Fibroblast of pulmonary artery (primary cell): ENCODE measurements at regions not wholly inside any gene's neighbourhood (a gene's known extent, or its start where the extent isn't known, plus 50 kb on each side); places are given as distances from the start of the nearest gene placed in this dataset.

Experiments used
- DNase-seq: peaks from one replicate; pipeline ENCODE4 v3.0.0-alpha.2; 2010; ENCODE audit warnings: low read depth
- H3K4me3 ChIP-seq: replicated peaks from 2 replicates; pipeline ENCODE4 v1.5.1; 2011; ENCODE audit warnings: low read depth, mild to moderate bottlenecking, control low read depth, low read length, moderate library complexity
- TF ChIP-seq, protein P1 (sequence below): IDR thresholded peaks from 2 replicates; pipeline ENCODE4 v1.5.1; 2011; ENCODE audit warnings: mild to moderate bottlenecking, control low read depth, low read length, inconsistent platforms; ENCODE audit errors: missing control alignments

DNA sequence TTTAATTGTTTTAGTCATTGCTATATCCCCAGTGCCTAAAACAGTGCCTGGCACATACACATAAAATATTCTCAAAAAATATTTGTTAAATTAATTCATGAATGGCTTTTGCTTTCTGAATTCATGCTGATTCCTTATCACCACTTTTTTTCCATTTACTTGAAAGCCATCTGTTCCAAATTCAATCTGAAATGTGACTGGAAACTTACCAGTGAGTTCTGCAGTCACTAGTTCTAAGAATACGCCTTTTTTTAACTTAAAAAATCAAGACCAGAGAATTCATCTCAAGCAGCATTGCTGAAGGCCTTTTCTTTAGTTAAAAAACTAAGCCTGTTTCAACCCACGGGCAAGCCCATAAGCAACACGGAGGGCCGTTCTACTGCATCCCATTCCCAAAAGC, 114.0 kb upstream of the ERCC4 start:
- no peak overlapping the region for H3K4me3 ChIP-seq
- DNase-seq, result no peak
- TF ChIP-seq, protein P1, sequence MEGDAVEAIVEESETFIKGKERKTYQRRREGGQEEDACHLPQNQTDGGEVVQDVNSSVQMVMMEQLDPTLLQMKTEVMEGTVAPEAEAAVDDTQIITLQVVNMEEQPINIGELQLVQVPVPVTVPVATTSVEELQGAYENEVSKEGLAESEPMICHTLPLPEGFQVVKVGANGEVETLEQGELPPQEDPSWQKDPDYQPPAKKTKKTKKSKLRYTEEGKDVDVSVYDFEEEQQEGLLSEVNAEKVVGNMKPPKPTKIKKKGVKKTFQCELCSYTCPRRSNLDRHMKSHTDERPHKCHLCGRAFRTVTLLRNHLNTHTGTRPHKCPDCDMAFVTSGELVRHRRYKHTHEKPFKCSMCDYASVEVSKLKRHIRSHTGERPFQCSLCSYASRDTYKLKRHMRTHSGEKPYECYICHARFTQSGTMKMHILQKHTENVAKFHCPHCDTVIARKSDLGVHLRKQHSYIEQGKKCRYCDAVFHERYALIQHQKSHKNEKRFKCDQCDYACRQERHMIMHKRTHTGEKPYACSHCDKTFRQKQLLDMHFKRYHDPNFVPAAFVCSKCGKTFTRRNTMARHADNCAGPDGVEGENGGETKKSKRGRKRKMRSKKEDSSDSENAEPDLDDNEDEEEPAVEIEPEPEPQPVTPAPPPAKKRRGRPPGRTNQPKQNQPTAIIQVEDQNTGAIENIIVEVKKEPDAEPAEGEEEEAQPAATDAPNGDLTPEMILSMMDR, result no peak

DNA sequence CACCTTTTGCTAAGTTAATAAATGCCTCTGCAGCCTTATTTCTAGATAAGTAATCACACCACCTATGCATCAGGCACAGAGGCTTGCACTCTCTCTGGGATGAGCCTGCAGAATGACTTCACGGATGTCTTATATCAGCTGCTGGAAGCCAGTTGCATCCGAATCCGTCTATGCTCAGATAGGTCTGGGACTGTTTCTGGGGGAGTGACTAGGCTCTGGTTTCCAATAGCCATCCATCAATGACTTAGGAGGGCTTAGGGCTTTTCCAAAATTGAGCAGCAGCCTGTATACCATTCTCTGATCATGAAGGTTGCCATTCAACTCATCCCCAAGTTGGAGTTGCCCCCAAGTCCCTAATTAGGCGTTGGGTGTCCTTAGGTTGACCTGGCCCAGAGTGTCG, 113.3 kb upstream of the ERCC4 start:
- H3K4me3 ChIP-seq, result no peak overlapping the region
- TF ChIP-seq, protein P1, result no peak
- no peak for DNase-seq

DNA sequence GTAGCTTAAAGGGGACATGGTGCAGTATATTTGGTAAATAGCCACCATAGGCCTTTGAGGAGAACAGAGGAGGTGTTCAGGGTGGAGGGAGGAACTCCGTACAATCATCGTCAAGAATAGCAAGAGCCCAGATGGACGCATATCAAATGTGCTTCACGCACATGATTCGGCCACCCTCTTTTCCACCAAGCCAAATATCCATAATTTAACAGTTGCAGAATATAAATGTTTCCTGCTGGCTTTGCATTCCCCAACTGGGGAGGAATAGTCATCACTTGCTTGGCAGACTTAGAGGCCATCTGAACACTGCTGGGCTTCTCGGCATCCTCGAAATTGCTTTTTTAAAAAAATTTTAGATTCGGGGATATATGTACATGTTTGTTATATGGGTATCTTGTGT, 111.9 kb upstream of the ERCC4 start:
- H3K4me3 ChIP-seq, result no peak overlapping the region
- TF ChIP-seq, protein P1, result no peak
- no peak for DNase-seq

DNA sequence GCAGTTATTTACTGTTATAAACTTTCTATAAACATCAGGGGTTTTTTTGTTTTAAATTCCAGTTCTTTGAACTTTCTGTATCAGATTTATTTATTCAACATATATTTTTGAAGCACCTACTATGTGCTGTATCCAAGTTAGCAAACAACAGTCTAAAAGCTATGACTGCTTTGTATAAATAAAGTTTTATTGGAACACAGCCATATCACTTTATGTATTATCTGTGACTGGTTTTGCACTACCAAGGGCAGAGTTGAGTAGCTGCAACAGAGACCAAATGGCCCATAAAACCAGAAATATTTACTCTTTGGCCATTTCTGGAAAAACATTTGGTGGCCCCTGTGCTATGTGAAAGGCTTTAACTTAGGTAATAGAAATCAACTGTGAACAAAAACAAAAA, 110.2 kb upstream of the ERCC4 start:
- H3K4me3 ChIP-seq, result no peak overlapping the region
- DNase-seq, result no peak
- TF ChIP-seq, protein P1, result no peak

DNA sequence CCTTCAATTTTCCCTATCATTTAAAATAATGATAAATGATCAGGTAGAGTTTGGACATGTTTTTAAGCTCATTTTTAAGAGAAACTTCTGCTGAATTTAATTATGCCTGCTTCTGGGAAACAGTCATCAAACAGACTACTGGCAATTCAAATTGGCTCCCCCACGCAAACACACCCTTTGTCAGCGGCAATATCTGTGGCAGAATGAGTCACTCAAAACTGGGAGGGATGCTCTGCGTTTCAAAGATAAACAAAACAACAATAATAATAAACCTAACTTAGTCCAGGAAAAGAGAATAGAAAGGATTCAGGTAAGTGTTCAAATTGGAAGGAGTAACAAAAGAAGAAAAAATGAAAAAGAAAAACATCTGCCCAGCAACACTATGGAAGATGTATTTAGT, 108.1 kb upstream of the ERCC4 start:
- no peak overlapping the region for H3K4me3 ChIP-seq
- DNase-seq, result no peak
- TF ChIP-seq, protein P1, result no peak

DNA sequence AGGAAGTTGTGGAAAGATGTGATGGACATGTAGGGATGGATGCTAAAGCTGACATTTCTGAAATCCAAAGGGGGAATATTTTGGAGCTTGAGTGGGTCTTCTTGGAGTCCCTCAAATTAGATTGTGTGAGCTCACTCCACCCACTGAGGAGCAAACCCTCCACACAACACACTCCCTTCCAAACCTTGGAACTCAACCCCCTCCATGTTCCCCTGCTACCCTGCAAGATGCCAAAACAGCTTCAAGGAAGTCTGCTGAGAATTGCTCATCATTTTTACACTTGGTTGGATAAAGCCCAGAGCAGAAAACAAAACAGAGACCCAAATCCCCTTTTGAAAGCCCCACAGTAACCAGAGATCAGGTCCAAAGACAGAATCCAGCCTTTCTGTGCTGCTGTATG, 103.3 kb upstream of the ERCC4 start:
- H3K4me3 ChIP-seq, result no peak overlapping the region
- no peak for DNase-seq
- TF ChIP-seq, protein P1, result no peak

DNA sequence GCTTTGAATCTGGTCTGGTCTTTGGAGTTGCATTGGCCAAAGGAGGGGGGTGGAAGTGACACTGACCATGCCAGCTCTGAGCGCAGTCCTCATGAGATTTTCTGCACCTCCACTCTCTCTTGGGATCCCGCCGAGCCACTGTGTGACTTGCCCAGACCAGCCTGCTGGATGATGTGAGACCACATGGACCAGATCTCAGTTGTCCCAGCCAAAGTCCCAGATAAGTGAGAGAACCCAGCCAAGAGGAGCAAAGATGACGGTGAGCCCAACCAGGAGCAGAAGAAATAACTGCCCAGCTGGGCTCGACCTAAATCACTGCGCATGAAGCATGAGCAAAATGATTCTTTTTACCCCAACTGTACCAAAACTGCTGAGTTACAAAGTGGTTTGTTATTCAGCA, 96.5 kb upstream of the ERCC4 start:
- no peak overlapping the region for H3K4me3 ChIP-seq
- DNase-seq, result no peak
- TF ChIP-seq, protein P1, result no peak
